Activated CD4-positive, alpha-beta T cell treated with anti-CD3 and anti-CD28 coated beads, Interleukin-2, amount 10 ng/mL, durations not matched to agents 24 days and 14 days (primary cell): ENCODE measurements at regions not wholly inside any gene's neighbourhood (a gene's known extent, or its start where the extent isn't known, plus 50 kb on each side); places are given as distances from the start of the nearest gene placed in this dataset.
"Not testable (repeated sequence)": the region's sequence is repeated elsewhere in the genome, so short reads cannot be mapped to it uniquely, and the experiment has no call there.

Experiments
- DNase-seq: peaks from one replicate; pipeline ENCODE4 v3.0.0; 2022
- H3K27ac Mint-ChIP-seq: one replicate; pipeline ENCODE4 v1.8.0; 2022; ENCODE audit warnings: mild to moderate bottlenecking, mixed read lengths
- H3K27me3 Mint-ChIP-seq: one replicate; pipeline ENCODE4 v1.8.0; 2022; ENCODE audit warnings: mixed read lengths
- H3K36me3 Mint-ChIP-seq: one replicate; pipeline ENCODE4 v1.8.0; 2022; ENCODE audit warnings: low read depth, mild to moderate bottlenecking, mixed read lengths
- H3K4me1 Mint-ChIP-seq: one replicate; pipeline ENCODE4 v1.8.0; 2021; ENCODE audit warnings: mixed read lengths
- H3K4me3 Mint-ChIP-seq: one replicate; pipeline ENCODE4 v1.8.0; 2022; ENCODE audit warnings: mild to moderate bottlenecking, moderate library complexity, mixed read lengths
- H3K9me3 Mint-ChIP-seq: one replicate; pipeline ENCODE4 v1.8.0; 2021; ENCODE audit warnings: mixed read lengths
- intact Hi-C: fragments of 100-400 bp; cut with micrococcal nuclease; formaldehyde crosslinking; loops from one replicate; pipeline ENCODE4 v1.15.1; 2023

DNA sequence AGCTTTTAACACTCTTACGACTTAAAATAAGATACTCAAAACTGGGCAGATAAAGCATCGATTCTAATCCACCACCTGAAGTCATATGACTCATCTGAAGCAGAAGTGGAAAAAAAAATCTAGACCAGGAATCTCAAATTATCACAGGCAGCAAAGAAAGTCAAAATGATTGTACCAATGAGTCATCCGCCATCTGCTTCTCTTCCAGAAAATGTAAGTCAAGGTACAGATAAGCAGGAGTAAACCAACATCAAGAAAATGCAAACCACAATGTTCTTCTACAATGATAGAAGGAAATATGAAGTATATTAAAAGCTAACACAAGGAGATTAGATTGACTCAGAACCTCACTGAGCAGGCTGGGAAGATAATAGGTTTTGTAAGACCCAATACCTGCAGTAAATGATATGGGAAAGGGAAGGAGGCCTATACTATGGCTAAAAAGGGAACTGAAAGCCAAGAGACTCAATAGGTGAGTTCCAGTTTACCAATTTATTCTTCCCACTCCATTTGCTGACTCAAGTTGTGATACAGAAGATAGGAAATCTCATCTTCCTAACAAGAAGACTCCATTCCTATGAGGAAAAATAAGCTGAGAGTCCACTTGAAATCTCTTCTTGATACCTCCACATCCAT, 88.4 kb upstream of the TET2 start:
- Mint-ChIP-seq H3K4me1 (peaks cover 35% of the 10 kb centered on the region), H3K4me3 (peak overlapping the region; percentile 0), H3K36me3 (no peaks in the 10 kb centered on the region), H3K27ac (peak overlapping the region; percentile 23), H3K9me3 (peaks cover 6% of the 10 kb centered on the region), H3K27me3 (peaks cover 2% of the 10 kb centered on the region)
- intact Hi-C loops: loop anchor here (1.0 to 2.0 kb wide), 5 partner anchors 79 to 248 kb away; partner anchors contain the start of gene TET2
- DNase-seq: no peak

DNA sequence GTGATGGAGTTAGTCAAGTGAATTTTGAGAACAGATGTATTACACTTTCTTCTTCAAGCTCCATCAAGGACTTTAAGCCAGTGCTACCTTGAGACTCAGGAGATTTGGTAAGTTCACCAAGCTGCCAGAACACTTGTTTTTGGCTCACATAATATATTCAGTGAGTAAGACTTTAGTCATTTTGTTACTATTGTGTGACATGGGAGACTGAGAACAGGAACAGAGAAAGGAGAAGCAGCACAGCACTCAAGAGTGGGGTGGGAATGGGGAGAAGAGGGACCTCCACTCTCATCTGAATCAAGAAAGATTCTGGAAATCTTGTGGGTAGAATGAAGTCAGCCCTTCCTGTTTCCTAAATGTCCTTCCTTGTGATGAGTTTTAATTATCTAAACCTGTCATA, 87.3 kb upstream of the TET2 start:
- Mint-ChIP-seq H3K4me1 (peaks cover 35% of the 10 kb centered on the region), H3K9me3 (no peaks in the 10 kb centered on the region), H3K4me3 (peak overlapping the region; percentile 2), H3K27me3 (peaks cover 2% of the 10 kb centered on the region), H3K36me3 (no peaks in the 10 kb centered on the region), H3K27ac (peak overlapping the region; percentile 59)
- intact Hi-C loops: loop anchor here (1.0 to 2.0 kb wide), 4 partner anchors 77 to 414 kb away; partner anchors contain the start of gene TET2
- no peak for DNase-seq

DNA sequence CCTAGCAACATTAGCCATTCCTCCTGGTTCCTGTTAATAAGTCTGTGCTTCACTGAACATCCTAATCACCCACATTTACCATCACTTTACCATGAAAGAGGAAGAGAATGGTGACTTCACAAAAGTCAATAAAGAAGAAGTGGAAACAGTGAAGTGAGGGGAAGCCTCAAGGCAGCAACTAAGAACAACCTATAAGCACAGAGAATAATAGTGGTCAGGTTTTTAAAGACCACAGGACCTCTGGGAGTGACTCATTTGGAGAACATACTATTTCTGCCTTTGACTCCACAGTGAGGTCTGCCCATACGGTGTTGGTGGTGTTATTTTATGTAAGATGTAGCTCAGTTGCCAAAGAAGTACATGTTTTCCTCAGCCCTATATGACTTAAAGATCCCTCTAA, 86.0 kb upstream of the TET2 start:
- Mint-ChIP-seq H3K4me3 (peak overlapping the region; percentile 70), H3K9me3 (no peaks in the 10 kb centered on the region), H3K4me1 (peaks cover 35% of the 10 kb centered on the region), H3K36me3 (no peaks in the 10 kb centered on the region), H3K27me3 (peaks cover 2% of the 10 kb centered on the region), H3K27ac (peak overlapping the region; percentile 94)
- peak; percentile 67 for DNase-seq
- intact Hi-C loops: loop anchor here (1.0 kb wide), 1 partner anchor 94 kb away; no protein-coding TSS in a partner anchor

DNA sequence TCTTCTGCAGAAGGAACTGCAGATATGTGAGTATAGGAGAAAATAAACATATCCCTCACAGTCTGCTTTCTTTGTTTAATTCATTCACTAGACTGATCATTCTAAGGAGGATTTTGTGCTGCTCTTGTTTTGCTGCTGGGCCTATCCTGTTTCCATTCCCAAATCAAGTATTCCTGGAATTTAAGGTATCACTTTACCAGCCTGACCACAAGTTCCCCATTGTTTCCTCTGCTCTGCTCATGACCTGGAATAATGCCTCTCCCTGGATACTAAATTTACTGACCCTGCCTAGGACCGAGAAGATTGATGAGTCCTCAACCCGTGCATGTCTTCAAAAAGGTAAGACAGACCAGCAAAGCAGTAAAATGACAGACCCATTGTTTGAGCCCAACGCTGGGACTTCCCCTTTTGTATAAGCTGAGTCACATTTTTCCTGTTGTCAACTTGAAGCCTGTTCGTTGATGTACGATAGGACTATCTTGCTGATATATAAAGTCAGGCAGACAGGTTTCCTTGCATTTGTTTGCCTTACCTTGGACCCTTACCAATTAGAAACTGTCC, 85.5 kb upstream of the TET2 start:
- peaks cover 35% of the 10 kb centered on the region for H3K4me1 Mint-ChIP-seq
- intact Hi-C loops: loop anchor here (1.0 kb wide), 1 partner anchor 95 kb away; no protein-coding TSS in a partner anchor
- DNase-seq: peak; percentile 81
- H3K9me3 Mint-ChIP-seq: no peaks in the 10 kb centered on the region
- H3K4me3 Mint-ChIP-seq: peak overlapping the region; percentile 70
- peak overlapping the region; percentile 94 for H3K27ac Mint-ChIP-seq
- H3K27me3 Mint-ChIP-seq: peaks cover 1% of the 10 kb centered on the region
- no peaks in the 10 kb centered on the region for H3K36me3 Mint-ChIP-seq

DNA sequence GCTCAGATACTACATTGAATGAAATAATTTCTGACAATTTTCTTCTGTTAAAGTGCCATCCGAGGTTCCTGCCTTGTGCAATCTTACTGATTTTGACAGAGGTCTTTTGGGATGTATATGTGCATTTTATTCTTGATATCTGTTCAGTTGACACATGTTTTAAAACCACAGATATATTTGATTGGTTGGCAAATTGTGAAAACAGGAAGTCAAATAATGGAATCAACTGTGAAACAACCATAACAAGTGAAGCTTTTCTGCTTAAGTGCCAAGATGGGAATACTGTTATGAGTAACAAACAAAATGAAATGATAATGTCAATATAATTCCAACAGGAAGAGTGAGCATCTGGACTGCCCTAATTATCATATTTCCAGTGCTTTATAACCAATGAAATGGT, 84.9 kb upstream of the TET2 start:
- peak overlapping the region; percentile 94 for H3K27ac Mint-ChIP-seq
- H3K4me1 Mint-ChIP-seq: peaks cover 35% of the 10 kb centered on the region
- H3K9me3 Mint-ChIP-seq: no peaks in the 10 kb centered on the region

GRCh38 chr4:105066401-105066800, 80.3 kb upstream of the TET2 start:
- DNase-seq: no peak
- H3K27ac Mint-ChIP-seq: no peak overlapping the region
- intact Hi-C loops: no loop called here
- no peak overlapping the region for H3K4me3 Mint-ChIP-seq
- peaks cover 5% of the 10 kb centered on the region for H3K4me1 Mint-ChIP-seq
- H3K9me3 Mint-ChIP-seq: no peaks in the 10 kb centered on the region
- no peaks in the 10 kb centered on the region for H3K36me3 Mint-ChIP-seq
- H3K27me3 Mint-ChIP-seq: peaks cover 11% of the 10 kb centered on the region

More for the DNA sequence above, 84.9 kb upstream of the TET2 start:
- DNase-seq: no peak
- peak overlapping the region; percentile 70 for H3K4me3 Mint-ChIP-seq
- no peaks in the 10 kb centered on the region for H3K36me3 Mint-ChIP-seq
- no peaks in the 10 kb centered on the region for H3K27me3 Mint-ChIP-seq
- intact Hi-C loops: loop anchor here (1.0 kb wide), 1 partner anchor 95 kb away; no protein-coding TSS in a partner anchor

GRCh38 chr4:105067431-105067830, 79.2 kb upstream of the TET2 start:
- Mint-ChIP-seq H3K4me3 (no peak overlapping the region), H3K27me3 (peaks cover 11% of the 10 kb centered on the region), H3K9me3 (no peaks in the 10 kb centered on the region), H3K4me1 (no peaks in the 10 kb centered on the region), H3K27ac (no peak overlapping the region), H3K36me3 (no peaks in the 10 kb centered on the region)
- no peak for DNase-seq
- intact Hi-C loops: no loop called here

DNA sequence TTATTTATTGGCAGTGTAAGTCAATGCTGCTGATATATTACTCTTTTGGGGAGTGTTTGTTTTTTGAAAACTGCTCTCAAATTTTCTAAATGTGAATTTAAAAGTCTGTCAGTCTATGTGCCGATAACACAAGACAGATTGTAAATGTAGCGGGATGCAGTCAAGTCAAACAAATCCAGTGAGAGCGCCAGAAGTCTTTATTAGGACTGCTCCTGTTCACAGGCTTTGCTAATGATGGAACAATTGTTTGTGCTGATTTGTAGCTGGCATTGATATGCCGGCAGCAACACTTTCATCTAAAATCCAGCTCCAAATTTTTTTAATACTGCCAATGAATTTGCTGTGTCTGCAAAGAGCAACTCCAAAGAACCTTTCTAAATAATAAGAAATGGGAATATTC, 78.7 kb upstream of the TET2 start:
- H3K36me3 Mint-ChIP-seq: no peaks in the 10 kb centered on the region
- H3K4me1 Mint-ChIP-seq: no peaks in the 10 kb centered on the region
- DNase-seq: no peak
- intact Hi-C loops: no loop called here
- peaks cover 11% of the 10 kb centered on the region for H3K27me3 Mint-ChIP-seq
- no peaks in the 10 kb centered on the region for H3K9me3 Mint-ChIP-seq
- no peak overlapping the region for H3K27ac Mint-ChIP-seq
- no peak overlapping the region for H3K4me3 Mint-ChIP-seq

DNA sequence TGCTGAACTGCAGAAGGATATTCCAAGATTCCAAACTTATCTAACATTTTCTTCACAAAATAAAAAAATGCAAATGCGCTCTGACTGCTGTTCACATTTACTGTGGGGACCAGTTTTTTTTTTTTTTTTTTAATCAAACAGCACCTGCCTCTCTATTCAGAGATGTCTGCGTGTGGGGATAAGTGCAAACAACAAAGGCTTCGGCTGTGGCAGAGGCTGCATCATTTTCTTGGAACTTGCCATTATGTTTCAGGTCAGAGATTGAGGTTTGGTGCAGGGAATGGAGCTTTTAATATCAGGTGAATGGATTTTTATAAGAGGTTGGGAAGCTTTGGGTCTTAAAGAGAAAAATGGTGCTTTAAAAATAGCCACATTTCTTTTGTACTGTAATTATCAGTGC, 78.2 kb upstream of the TET2 start:
- H3K27ac Mint-ChIP-seq: no peak overlapping the region
- no peaks in the 10 kb centered on the region for H3K9me3 Mint-ChIP-seq
- peaks cover 11% of the 10 kb centered on the region for H3K27me3 Mint-ChIP-seq
- no peak for DNase-seq
- intact Hi-C loops: no loop called here
- no peak overlapping the region for H3K4me3 Mint-ChIP-seq
- no peaks in the 10 kb centered on the region for H3K36me3 Mint-ChIP-seq
- no peaks in the 10 kb centered on the region for H3K4me1 Mint-ChIP-seq

- H3K4me3 Mint-ChIP-seq, DNase-seq, H3K36me3 Mint-ChIP-seq, intact Hi-C loops, H3K4me1 Mint-ChIP-seq, H3K27ac Mint-ChIP-seq, H3K9me3 Mint-ChIP-seq: not testable (repeated sequence)
- peaks cover 11% of the 10 kb centered on the region for H3K27me3 Mint-ChIP-seq
These were observed 74.6 kb upstream of the TET2 start for GRCh38 chr4:105072095-105072494.

GRCh38 chr4:105074097-105074496, 72.6 kb upstream of the TET2 start:
- Mint-ChIP-seq H3K36me3 (no peaks in the 10 kb centered on the region), H3K27me3 (peaks cover 10% of the 10 kb centered on the region)
- intact Hi-C loops: no loop called here

DNA sequence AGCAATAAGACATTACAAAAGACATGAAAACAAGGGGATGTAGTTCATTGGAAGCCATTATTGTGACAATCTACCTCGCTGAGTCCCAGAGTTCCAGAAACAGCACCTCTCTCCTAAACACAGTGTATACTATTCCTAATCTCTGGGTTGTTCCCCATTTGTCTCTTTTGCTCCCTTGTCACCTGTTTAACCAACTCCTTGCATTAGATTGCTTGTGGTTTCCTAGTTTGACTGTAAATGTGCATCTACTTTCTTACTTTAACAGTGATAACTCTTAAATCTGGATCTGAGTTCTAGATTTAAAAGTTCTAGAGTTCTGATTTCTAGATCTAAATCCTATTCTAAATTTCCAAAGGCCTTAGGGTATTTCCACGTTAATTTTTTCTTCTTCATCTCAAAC, 71.6 kb upstream of the TET2 start:
- no peak overlapping the region for H3K4me3 Mint-ChIP-seq
- no peaks in the 10 kb centered on the region for H3K9me3 Mint-ChIP-seq
- intact Hi-C loops: no loop called here
- no peaks in the 10 kb centered on the region for H3K4me1 Mint-ChIP-seq
- H3K27me3 Mint-ChIP-seq: peaks cover 7% of the 10 kb centered on the region
- no peak overlapping the region for H3K27ac Mint-ChIP-seq
- H3K36me3 Mint-ChIP-seq: no peaks in the 10 kb centered on the region
- DNase-seq: no peak

More at GRCh38 chr4:105074097-105074496, 72.6 kb upstream of the TET2 start:
- DNase-seq: no peak
- no peaks in the 10 kb centered on the region for H3K9me3 Mint-ChIP-seq
- no peak overlapping the region for H3K4me3 Mint-ChIP-seq
- no peaks in the 10 kb centered on the region for H3K4me1 Mint-ChIP-seq
- H3K27ac Mint-ChIP-seq: no peak overlapping the region

DNA sequence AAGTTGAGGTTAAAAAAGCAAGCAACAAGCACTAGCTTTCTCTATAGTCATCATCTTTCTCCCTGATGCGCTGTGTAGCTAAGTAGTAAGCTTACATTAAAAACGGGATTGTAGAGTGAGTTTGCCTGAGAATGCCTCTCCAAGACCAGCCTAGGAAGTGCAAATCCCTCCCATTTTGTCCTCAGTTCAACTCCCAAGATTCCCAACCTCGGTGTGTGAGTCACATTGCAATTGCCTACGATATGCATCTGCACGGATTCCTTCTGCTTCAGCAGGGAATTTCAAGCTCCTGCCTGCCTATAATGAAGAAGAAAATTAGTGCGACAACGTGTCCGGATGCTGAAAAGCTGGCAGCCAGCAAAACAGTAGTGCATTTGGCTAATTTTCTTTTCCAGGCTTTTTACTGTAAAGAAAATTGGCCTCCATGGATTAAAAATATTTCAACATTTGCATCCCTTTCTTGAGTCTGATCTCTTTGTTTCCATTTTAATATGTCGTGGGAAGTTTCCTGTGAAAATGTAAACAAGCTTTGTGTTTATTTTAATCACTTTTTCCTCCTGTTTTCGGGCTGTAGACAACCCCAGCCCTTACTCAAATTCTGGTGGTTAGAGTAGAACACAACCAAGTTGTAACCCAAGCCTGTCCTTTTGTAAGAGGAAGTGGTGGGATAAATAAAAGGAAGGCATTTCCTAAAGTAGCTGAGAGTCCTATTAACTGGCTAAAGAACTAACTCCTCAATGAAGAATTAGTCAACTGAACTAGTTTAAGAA, 58.4 kb upstream of the TET2 start:
- H3K27ac Mint-ChIP-seq: no peak overlapping the region
- no peaks in the 10 kb centered on the region for H3K36me3 Mint-ChIP-seq
- peaks cover 2% of the 10 kb centered on the region for H3K27me3 Mint-ChIP-seq
- no peak overlapping the region for H3K4me3 Mint-ChIP-seq
- no peak for DNase-seq
- H3K9me3 Mint-ChIP-seq: peaks cover 18% of the 10 kb centered on the region
- intact Hi-C loops: no loop called here
- H3K4me1 Mint-ChIP-seq: no peaks in the 10 kb centered on the region

GRCh38 chr4:105092356-105092755, 54.3 kb upstream of the TET2 start:
- H3K36me3 Mint-ChIP-seq: no peaks in the 10 kb centered on the region
- no peaks in the 10 kb centered on the region for H3K4me1 Mint-ChIP-seq
- H3K27ac Mint-ChIP-seq: no peak overlapping the region
- H3K27me3 Mint-ChIP-seq: peaks cover 2% of the 10 kb centered on the region
- intact Hi-C loops: no loop called here
- DNase-seq: no peak
- H3K9me3 Mint-ChIP-seq: peaks cover 10% of the 10 kb centered on the region
- H3K4me3 Mint-ChIP-seq: no peak overlapping the region
